Activated CD8-positive, alpha-beta T cell treated with anti-CD3 and anti-CD28 coated beads for 36 hours (primary cell): ENCODE measurements at regions not wholly inside any gene's neighbourhood (a gene's known extent, or its start where the extent isn't known, plus 50 kb on each side); places are given as distances from the start of the nearest gene placed in this dataset.
"Not testable (repeated sequence)": the region's sequence is repeated elsewhere in the genome, so short reads cannot be mapped to it uniquely, and the experiment has no call there.

Source experiments
- ATAC-seq: fragments of 200-7000 bp; cut with Tn5 transposase; one replicate; pipeline ENCODE4 v1.10.0; 2021; ENCODE audit warnings: mild to moderate bottlenecking, moderate library complexity
- CTCF ChIA-PET: fragments of 350-600 bp; sonication (Branson Sonifier 250); formaldehyde crosslinking; loops from one replicate; lab custom pipeline; 2021; ENCODE audit warnings: antibody characterized with exemption; lab: Charles Lee
- POLR2A ChIA-PET: fragments of 350-600 bp; sonication (Branson Sonifier 250); formaldehyde crosslinking; loops from one replicate; lab custom pipeline; 2021; ENCODE audit warnings: antibody characterized with exemption; lab: Charles Lee
- DNase-seq: peaks from one replicate; pipeline ENCODE4 v3.0.0-alpha.2; 2020
- H3K27ac Mint-ChIP-seq: one replicate; pipeline ENCODE4 v1.8.0; 2021; ENCODE audit warnings: mild to moderate bottlenecking, mixed read lengths
- H3K27me3 Mint-ChIP-seq: one replicate; pipeline ENCODE4 v1.8.0; 2021; ENCODE audit warnings: mixed read lengths
- H3K36me3 Mint-ChIP-seq: one replicate; pipeline ENCODE4 v1.8.0; 2021; ENCODE audit warnings: low read depth, mixed read lengths
- H3K4me1 Mint-ChIP-seq: one replicate; pipeline ENCODE4 v1.8.0; 2021; ENCODE audit warnings: low read depth, mixed read lengths
- H3K4me3 Mint-ChIP-seq: one replicate; pipeline ENCODE4 v1.8.0; 2021; ENCODE audit warnings: mild to moderate bottlenecking, moderate library complexity, mixed read lengths
- H3K9me3 Mint-ChIP-seq: one replicate; pipeline ENCODE4 v1.8.0; 2021; ENCODE audit warnings: mixed read lengths
- CTCF ChIP-seq: fragments of 200-600 bp; IDR thresholded peaks from one replicate; pipeline ENCODE4 v1.8.0; 2022; ENCODE audit warnings: antibody characterized with exemption, mild to moderate bottlenecking
- intact Hi-C: fragments of 100-400 bp; cut with micrococcal nuclease; formaldehyde crosslinking; loops from one replicate; pipeline ENCODE4 v1.10.0; 2022

GRCh38 chr6:121733234-121733633 lies 297.8 kb downstream of the GJA1 start:
- no peak for TF ChIP-seq CTCF
- Mint-ChIP-seq H3K27ac (no peak overlapping the region), H3K4me3 (no peak overlapping the region), H3K4me1 (no peaks in the 10 kb centered on the region), H3K36me3 (peaks cover 3% of the 10 kb centered on the region), H3K9me3 (peaks cover 10% of the 10 kb centered on the region), H3K27me3 (no peaks in the 10 kb centered on the region)
- ChIA-PET POLR2A (no interaction called here), CTCF (interaction anchor here (1.3 kb wide), 1 partner anchor 116 kb away, joined by 3 read pairs; no protein-coding TSS in a partner anchor)
- intact Hi-C loops = no loop called here
- DNase-seq (no peak), ATAC-seq (no peak)

- H3K4me3 Mint-ChIP-seq, ATAC-seq, H3K9me3 Mint-ChIP-seq, CTCF ChIA-PET, intact Hi-C loops, H3K27ac Mint-ChIP-seq, H3K4me1 Mint-ChIP-seq, DNase-seq, POLR2A ChIA-PET, H3K27me3 Mint-ChIP-seq, H3K36me3 Mint-ChIP-seq: not testable (repeated sequence)
Observed at GRCh38 chr6:121740188-121740587, 304.7 kb downstream of the GJA1 start.

GRCh38 chr6:121743691-121744090 lies 308.2 kb downstream of the GJA1 start:
- Mint-ChIP-seq H3K36me3 (no peaks in the 10 kb centered on the region), H3K27ac (no peak overlapping the region), H3K27me3 (no peaks in the 10 kb centered on the region), H3K4me1 (no peaks in the 10 kb centered on the region), H3K4me3 (no peak overlapping the region), H3K9me3 (no peaks in the 10 kb centered on the region)
- ATAC-seq (no peak), DNase-seq (no peak)
- CTCF ChIA-PET = interaction anchor here (0.8 kb wide), 1 partner anchor 106 kb away, joined by 3 read pairs; no protein-coding TSS in a partner anchor
- no peak for TF ChIP-seq CTCF
- intact Hi-C loops = no loop called here
- POLR2A ChIA-PET = no interaction called here

GRCh38 chr6:121748376-121748775 lies 312.9 kb downstream of the GJA1 start:
- H3K4me1 Mint-ChIP-seq = no peaks in the 10 kb centered on the region
- POLR2A ChIA-PET = no interaction called here
- ATAC-seq (no peak), DNase-seq (no peak)
- H3K36me3 Mint-ChIP-seq = no peaks in the 10 kb centered on the region
- no peaks in the 10 kb centered on the region for H3K27me3 Mint-ChIP-seq
- no peak overlapping the region for H3K4me3 Mint-ChIP-seq
- H3K9me3 Mint-ChIP-seq = peaks cover 3% of the 10 kb centered on the region
- no peak for TF ChIP-seq CTCF
- intact Hi-C loops = no loop called here
- H3K27ac Mint-ChIP-seq = no peak overlapping the region
- CTCF ChIA-PET = interaction anchor here (1.2 kb wide), 1 partner anchor 15 kb away, joined by 3 read pairs; no protein-coding TSS in a partner anchor

GRCh38 chr6:121748850-121749249 lies 313.4 kb downstream of the GJA1 start:
- POLR2A ChIA-PET = no interaction called here
- CTCF ChIA-PET = interaction anchor here (1.2 kb wide), 1 partner anchor 15 kb away, joined by 3 read pairs; no protein-coding TSS in a partner anchor
- H3K27ac Mint-ChIP-seq = no peak overlapping the region

More at GRCh38 chr6:121748850-121749249, 313.4 kb downstream of the GJA1 start:
- H3K4me3 Mint-ChIP-seq = no peak overlapping the region
- intact Hi-C loops = no loop called here
- no peaks in the 10 kb centered on the region for H3K27me3 Mint-ChIP-seq
- no peak for ATAC-seq
- no peaks in the 10 kb centered on the region for H3K36me3 Mint-ChIP-seq
- TF ChIP-seq CTCF = no peak
- H3K9me3 Mint-ChIP-seq = peaks cover 3% of the 10 kb centered on the region
- H3K4me1 Mint-ChIP-seq = no peaks in the 10 kb centered on the region
- no peak for DNase-seq
